Uterus (tissue), 3 donors: ENCODE measurements at regions not wholly inside any gene's neighbourhood (a gene's known extent, or its start where the extent isn't known, plus 50 kb on each side); places are given as distances from the start of the nearest gene placed in this dataset.

Experiments
- DNase-seq, 2 donors: peaks; one replicate each; pipeline ENCODE4 v3.0.0-alpha.2; 2019 to 2020
- H3K27ac ChIP-seq, 2 donors: fragments of 200-600 bp; sonication (generic); 1 replicate in 1 of 2; 2 replicates in 1 of 2; pipeline ENCODE4 v1.5.1; 2016 to 2018
- H3K27me3 ChIP-seq, 2 donors: fragments of 200-600 bp; sonication (generic); one replicate each; pipeline ENCODE4 v1.5.1; 2018 to 2019; ENCODE audit warnings: control low read depth in 1 of 2
- H3K36me3 ChIP-seq, 2 donors: fragments of 200-600 bp; sonication (generic); one replicate each; pipeline ENCODE4 v1.5.1; 2019; ENCODE audit warnings: control low read depth in 1 of 2
- H3K4me1 ChIP-seq, 2 donors: fragments of 200-600 bp; sonication (generic); one replicate each; pipeline ENCODE4 v1.5.1; 2018 to 2019; ENCODE audit warnings: control low read depth in 1 of 2
- H3K4me3 ChIP-seq, 2 donors: fragments of 200-600 bp; sonication (generic); 1 replicate in 1 of 2; 2 replicates in 1 of 2; pipeline ENCODE4 v1.5.1; 2018 to 2019; ENCODE audit warnings: mild to moderate bottlenecking in 1 of 2
- H3K9me3 ChIP-seq, 2 donors: fragments of 200-600 bp; sonication (generic); one replicate each; pipeline ENCODE4 v1.5.1; 2019; ENCODE audit warnings: control low read depth in 1 of 2
- CTCF ChIP-seq, 4 experiments: fragments of 200-600 bp in 2 of 4; fragments of 450-650 bp in 2 of 4; sonication (generic) in 2 of 4; IDR thresholded peaks; one replicate each; pipeline ENCODE4 v1.5.1; 2016 to 2019; ENCODE audit warnings: antibody characterized with exemption in 4 of 4, mild to moderate bottlenecking in 2 of 4, moderate library complexity in 1 of 4
- POLR2A ChIP-seq, 2 donors: fragments of 450-650 bp; IDR thresholded peaks; one replicate each; pipeline ENCODE4 v1.6.1; 2016; ENCODE audit warnings: antibody characterized with exemption in 2 of 2, mild to moderate bottlenecking in 1 of 2, moderate library complexity in 1 of 2
- intact Hi-C: fragments of 100-400 bp; cut with DNase I; formaldehyde crosslinking; loops from one replicate; pipeline ENCODE4 v1.15.1; 2023; ENCODE audit warnings: low total_unique reads
- donor health status: DM: yes; HTN: yes; CAD: no.

- H3K27me3 ChIP-seq: no peaks in the 10 kb centered on the region
- DNase-seq: no peak
- no peak overlapping the region for H3K27ac ChIP-seq
- H3K9me3 ChIP-seq: no peaks in the 10 kb centered on the region
- no peak for TF ChIP-seq POLR2A (IDR thresholded peaks at IDR 0.05)
- TF ChIP-seq CTCF (IDR thresholded peaks at IDR 0.05): no peak
- intact Hi-C loops: no loop called here
- H3K4me1 ChIP-seq: no peaks in the 10 kb centered on the region
- H3K36me3 ChIP-seq: no peaks in the 10 kb centered on the region
- no peak overlapping the region for H3K4me3 ChIP-seq
These were observed 367.2 kb upstream of the SLITRK1 start for GRCh38 chr13:84249463-84249862.

- TF ChIP-seq POLR2A (IDR thresholded peaks at IDR 0.05) (no peak), CTCF (IDR thresholded peaks at IDR 0.05) (no peak)
- intact Hi-C loops: no loop called here
- Histone ChIP-seq H3K36me3 (no peaks in the 10 kb centered on the region), H3K27me3 (no peaks in the 10 kb centered on the region), H3K4me1 (no peaks in the 10 kb centered on the region), H3K4me3 (no peak overlapping the region), H3K9me3 (no peaks in the 10 kb centered on the region), H3K27ac (no peak overlapping the region)
- DNase-seq: no peak
These were observed 361.1 kb upstream of the SLITRK1 start for GRCh38 chr13:84243340-84243739.

GRCh38 chr13:84239032-84239431 is 356.8 kb upstream of the SLITRK1 start:
- DNase-seq: no peak
- no peak overlapping the region for H3K27ac ChIP-seq
- H3K36me3 ChIP-seq: no peaks in the 10 kb centered on the region
- TF ChIP-seq CTCF (IDR thresholded peaks at IDR 0.05) (no peak), POLR2A (IDR thresholded peaks at IDR 0.05) (no peak)
- intact Hi-C loops: no loop called here
- no peaks in the 10 kb centered on the region for H3K4me1 ChIP-seq
- no peaks in the 10 kb centered on the region for H3K9me3 ChIP-seq
- H3K4me3 ChIP-seq: no peak overlapping the region
- no peaks in the 10 kb centered on the region for H3K27me3 ChIP-seq

- Histone ChIP-seq H3K4me3 (no peak overlapping the region), H3K9me3 (no peaks in the 10 kb centered on the region), H3K4me1 (no peaks in the 10 kb centered on the region), H3K27me3 (no peaks in the 10 kb centered on the region), H3K27ac (no peak overlapping the region), H3K36me3 (no peaks in the 10 kb centered on the region)
- TF ChIP-seq POLR2A (IDR thresholded peaks at IDR 0.05) (no peak), CTCF (IDR thresholded peaks at IDR 0.05) (no peak)
- DNase-seq: no peak
- intact Hi-C loops: no loop called here
These were observed 356.1 kb upstream of the SLITRK1 start for GRCh38 chr13:84238381-84238780.

- Histone ChIP-seq H3K4me3 (no peak overlapping the region), H3K27ac (no peak overlapping the region), H3K36me3 (no peaks in the 10 kb centered on the region), H3K27me3 (no peaks in the 10 kb centered on the region), H3K9me3 (no peaks in the 10 kb centered on the region), H3K4me1 (no peaks in the 10 kb centered on the region)
- intact Hi-C loops: no loop called here
- no peak for DNase-seq
- TF ChIP-seq CTCF (IDR thresholded peaks at IDR 0.05) (no peak), POLR2A (IDR thresholded peaks at IDR 0.05) (no peak)
These were observed 354.9 kb upstream of the SLITRK1 start for GRCh38 chr13:84237143-84237542.
